GM13977 (cell line): ENCODE measurements at regions not wholly inside any gene's neighbourhood (a gene's known extent, or its start where the extent isn't known, plus 50 kb on each side); places are given as distances from the start of the nearest gene placed in this dataset.
"Not testable (repeated sequence)": the region's sequence is repeated elsewhere in the genome, so short reads cannot be mapped to it uniquely, and the experiment has no call there.

ENCODE experiments used
- DNase-seq: peaks from one replicate; pipeline ENCODE4 v3.0.0; 2012; ENCODE audit warnings: low spot score
- CTCF ChIP-seq: IDR thresholded peaks from 2 replicates; pipeline ENCODE4 v1.5.1; 2012; ENCODE audit warnings: mild to moderate bottlenecking, control low read depth; ENCODE audit not compliant: insufficient read depth; ENCODE audit errors: extremely low read depth, missing control alignments
- in situ Hi-C: fragments of 300-500 bp; cut with MboI; formaldehyde crosslinking; loops from one replicate; pipeline ENCODE4 v1.12.0; 2022; ENCODE audit warnings: low sequenced_read_pairs, low pct_unique_long_range_greater_than_20kb, mixed read lengths, inconsistent platforms; ENCODE audit not compliant: unreplicated experiment

- in situ Hi-C loops = no loop called here
- DNase-seq = no peak
- TF ChIP-seq CTCF = no peak
Measured at GRCh38 chr13:112219740-112220139, 152.8 kb downstream of the SOX1 start.

GRCh38 chr13:112220296-112220875 is 153.4 kb downstream of the SOX1 start:
- DNase-seq = no peak
- in situ Hi-C loops = no loop called here

GRCh38 chr13:112220925-112221324 is 154.0 kb downstream of the SOX1 start:
- DNase-seq = no peak
- in situ Hi-C loops = no loop called here

More at GRCh38 chr13:112220296-112220875, 153.4 kb downstream of the SOX1 start:
- TF ChIP-seq CTCF = no peak

GRCh38 chr13:112222971-112223370 is 153.2 kb upstream of the SPACA7 start:
- TF ChIP-seq CTCF = no peak
- no peak for DNase-seq
- in situ Hi-C loops = no loop called here

More at GRCh38 chr13:112220925-112221324, 154.0 kb downstream of the SOX1 start:
- TF ChIP-seq CTCF = no peak

GRCh38 chr13:112223929-112224328 is 152.2 kb upstream of the SPACA7 start:
- in situ Hi-C loops, DNase-seq: not testable (repeated sequence)

GRCh38 chr13:112225429-112226090 is 150.6 kb upstream of the SPACA7 start:
- TF ChIP-seq CTCF = no peak
- DNase-seq = no peak
- in situ Hi-C loops = no loop called here

- in situ Hi-C loops = no loop called here
- no peak for TF ChIP-seq CTCF
- DNase-seq = no peak
Measured at GRCh38 chr13:112226320-112227002, 149.7 kb upstream of the SPACA7 start.
